ENCODE measurements at regions not wholly inside any gene's neighbourhood (a gene's known extent, or its start where the extent isn't known, plus 50 kb on each side); places are given as distances from the start of the nearest gene placed in this dataset.
"Not testable (repeated sequence)": the region's sequence is repeated elsewhere in the genome, so short reads cannot be mapped to it uniquely, and the experiment has no call there.

DNA sequence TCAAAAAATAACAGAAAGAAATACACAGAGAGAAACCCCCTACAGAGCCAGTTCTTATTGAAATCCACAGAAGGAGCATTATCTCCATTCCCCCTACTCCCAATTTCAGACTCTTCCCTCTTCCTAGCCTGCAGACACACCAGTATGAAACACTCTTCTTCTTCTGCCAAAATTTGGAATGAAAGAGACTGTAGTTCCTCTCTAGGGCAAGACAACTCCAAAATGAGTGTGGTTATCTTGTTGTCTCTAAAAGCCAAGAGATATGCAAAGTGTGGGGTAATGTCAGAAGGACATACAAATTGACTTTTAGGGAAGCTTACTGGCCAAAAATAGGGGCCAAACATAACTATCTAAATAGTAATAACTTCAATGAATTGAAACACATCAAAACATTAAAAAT, 337.1 kb upstream of the SETBP1 start:
- Histone ChIP-seq H3K27ac (replicated peaks) (no peak overlapping the region), H3K27me3 (ENCODE audit: insufficient read depth, poor library complexity, severe bottlenecking) (no peaks in the 10 kb centered on the region), H3K4me3 (replicated peaks; ENCODE audit: insufficient read depth, low read length) (no peak overlapping the region)
- DNase-seq (ENCODE audit: low read depth in 1 of 2, low spot score in 1 of 2) = no peak
- TF ChIP-seq, protein P1, sequence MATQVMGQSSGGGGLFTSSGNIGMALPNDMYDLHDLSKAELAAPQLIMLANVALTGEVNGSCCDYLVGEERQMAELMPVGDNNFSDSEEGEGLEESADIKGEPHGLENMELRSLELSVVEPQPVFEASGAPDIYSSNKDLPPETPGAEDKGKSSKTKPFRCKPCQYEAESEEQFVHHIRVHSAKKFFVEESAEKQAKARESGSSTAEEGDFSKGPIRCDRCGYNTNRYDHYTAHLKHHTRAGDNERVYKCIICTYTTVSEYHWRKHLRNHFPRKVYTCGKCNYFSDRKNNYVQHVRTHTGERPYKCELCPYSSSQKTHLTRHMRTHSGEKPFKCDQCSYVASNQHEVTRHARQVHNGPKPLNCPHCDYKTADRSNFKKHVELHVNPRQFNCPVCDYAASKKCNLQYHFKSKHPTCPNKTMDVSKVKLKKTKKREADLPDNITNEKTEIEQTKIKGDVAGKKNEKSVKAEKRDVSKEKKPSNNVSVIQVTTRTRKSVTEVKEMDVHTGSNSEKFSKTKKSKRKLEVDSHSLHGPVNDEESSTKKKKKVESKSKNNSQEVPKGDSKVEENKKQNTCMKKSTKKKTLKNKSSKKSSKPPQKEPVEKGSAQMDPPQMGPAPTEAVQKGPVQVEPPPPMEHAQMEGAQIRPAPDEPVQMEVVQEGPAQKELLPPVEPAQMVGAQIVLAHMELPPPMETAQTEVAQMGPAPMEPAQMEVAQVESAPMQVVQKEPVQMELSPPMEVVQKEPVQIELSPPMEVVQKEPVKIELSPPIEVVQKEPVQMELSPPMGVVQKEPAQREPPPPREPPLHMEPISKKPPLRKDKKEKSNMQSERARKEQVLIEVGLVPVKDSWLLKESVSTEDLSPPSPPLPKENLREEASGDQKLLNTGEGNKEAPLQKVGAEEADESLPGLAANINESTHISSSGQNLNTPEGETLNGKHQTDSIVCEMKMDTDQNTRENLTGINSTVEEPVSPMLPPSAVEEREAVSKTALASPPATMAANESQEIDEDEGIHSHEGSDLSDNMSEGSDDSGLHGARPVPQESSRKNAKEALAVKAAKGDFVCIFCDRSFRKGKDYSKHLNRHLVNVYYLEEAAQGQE (IDR thresholded peaks at IDR 0.05; ENCODE audit: insufficient replicate concordance, low read depth) = no peak
- TF ChIP-seq, protein P2, sequence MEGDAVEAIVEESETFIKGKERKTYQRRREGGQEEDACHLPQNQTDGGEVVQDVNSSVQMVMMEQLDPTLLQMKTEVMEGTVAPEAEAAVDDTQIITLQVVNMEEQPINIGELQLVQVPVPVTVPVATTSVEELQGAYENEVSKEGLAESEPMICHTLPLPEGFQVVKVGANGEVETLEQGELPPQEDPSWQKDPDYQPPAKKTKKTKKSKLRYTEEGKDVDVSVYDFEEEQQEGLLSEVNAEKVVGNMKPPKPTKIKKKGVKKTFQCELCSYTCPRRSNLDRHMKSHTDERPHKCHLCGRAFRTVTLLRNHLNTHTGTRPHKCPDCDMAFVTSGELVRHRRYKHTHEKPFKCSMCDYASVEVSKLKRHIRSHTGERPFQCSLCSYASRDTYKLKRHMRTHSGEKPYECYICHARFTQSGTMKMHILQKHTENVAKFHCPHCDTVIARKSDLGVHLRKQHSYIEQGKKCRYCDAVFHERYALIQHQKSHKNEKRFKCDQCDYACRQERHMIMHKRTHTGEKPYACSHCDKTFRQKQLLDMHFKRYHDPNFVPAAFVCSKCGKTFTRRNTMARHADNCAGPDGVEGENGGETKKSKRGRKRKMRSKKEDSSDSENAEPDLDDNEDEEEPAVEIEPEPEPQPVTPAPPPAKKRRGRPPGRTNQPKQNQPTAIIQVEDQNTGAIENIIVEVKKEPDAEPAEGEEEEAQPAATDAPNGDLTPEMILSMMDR (IDR thresholded peaks at IDR 0.05; ENCODE audit: insufficient read depth, low read length) = no peak
- TF ChIP-seq POLR2AphosphoS5 (IDR thresholded peaks at IDR 0.05; ENCODE audit: low read depth) (no peak), SPI1 (IDR thresholded peaks at IDR 0.05; ENCODE audit: borderline replicate concordance, low read depth) (no peak), GABPA (IDR thresholded peaks at IDR 0.05; ENCODE audit: low read depth) (no peak)

DNA sequence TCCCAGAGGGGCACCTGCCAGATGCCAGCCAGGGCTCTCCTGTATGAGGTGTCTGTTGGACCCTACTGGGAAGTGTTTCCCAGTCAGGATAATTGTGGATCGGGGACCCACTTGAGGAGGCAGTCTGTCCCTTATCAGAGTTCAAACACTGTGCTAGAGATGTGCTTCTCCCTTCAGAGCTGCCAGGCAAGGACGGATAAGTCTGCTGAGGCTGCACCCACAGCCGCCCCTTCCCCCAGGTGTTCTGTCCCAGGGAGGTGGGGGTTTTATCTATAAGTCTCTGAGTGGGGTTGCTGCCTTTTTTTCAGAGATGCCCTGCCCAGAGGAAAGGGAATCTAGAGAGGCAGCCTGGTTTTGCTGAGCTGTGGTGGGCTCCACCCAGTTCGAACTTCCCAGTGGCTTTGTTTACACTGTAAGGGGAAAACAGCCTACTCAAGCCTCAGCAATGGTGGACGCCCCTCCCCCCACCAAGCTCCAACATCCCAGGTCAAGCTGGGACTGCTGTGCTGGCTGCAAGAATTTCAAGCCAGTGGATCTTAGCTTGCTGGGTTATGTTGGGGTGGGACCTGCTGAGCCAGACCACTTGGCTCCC, 324.0 kb upstream of the SETBP1 start:
- DNase-seq (ENCODE audit: low read depth in 1 of 2, low spot score in 1 of 2) = no peak
- no peaks in the 10 kb centered on the region for H3K27me3 ChIP-seq (ENCODE audit: insufficient read depth, poor library complexity, severe bottlenecking)
- no peak overlapping the region for H3K27ac ChIP-seq (replicated peaks)
- TF ChIP-seq, protein P2 (IDR thresholded peaks at IDR 0.05; ENCODE audit: insufficient read depth, low read length) = no peak
- TF ChIP-seq GABPA (IDR thresholded peaks at IDR 0.05; ENCODE audit: low read depth) (no peak), POLR2AphosphoS5 (IDR thresholded peaks at IDR 0.05; ENCODE audit: low read depth) (no peak), SPI1 (IDR thresholded peaks at IDR 0.05; ENCODE audit: borderline replicate concordance, low read depth) (no peak)
- TF ChIP-seq, protein P1 (IDR thresholded peaks at IDR 0.05; ENCODE audit: insufficient replicate concordance, low read depth) = no peak
- no peak overlapping the region for H3K4me3 ChIP-seq (replicated peaks; ENCODE audit: insufficient read depth, low read length)

DNA sequence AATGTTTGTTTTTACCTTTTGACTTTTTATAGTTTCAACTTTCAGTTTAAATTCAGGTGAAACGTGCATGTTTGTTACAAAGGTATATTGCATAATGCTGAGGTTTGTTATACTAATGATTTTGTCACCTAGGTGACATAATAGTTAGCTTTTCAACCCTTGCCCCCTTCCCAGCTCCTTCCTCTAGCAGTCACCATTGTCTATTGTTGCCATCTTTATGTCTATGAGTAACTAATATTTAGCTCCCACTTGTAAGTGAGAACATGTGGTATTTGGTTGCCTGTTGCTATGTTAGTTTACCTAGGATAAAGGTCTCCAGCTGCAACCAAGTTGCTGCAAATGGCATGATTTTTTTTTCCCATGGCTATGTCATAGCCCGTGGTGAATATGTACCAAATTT, 322.3 kb upstream of the SETBP1 start:
- H3K4me3 ChIP-seq (replicated peaks; ENCODE audit: insufficient read depth, low read length) = no peak overlapping the region
- no peak for DNase-seq (ENCODE audit: low read depth in 1 of 2, low spot score in 1 of 2)
- TF ChIP-seq GABPA (IDR thresholded peaks at IDR 0.05; ENCODE audit: low read depth) (no peak), POLR2AphosphoS5 (IDR thresholded peaks at IDR 0.05; ENCODE audit: low read depth) (no peak), SPI1 (IDR thresholded peaks at IDR 0.05; ENCODE audit: borderline replicate concordance, low read depth) (no peak)
- TF ChIP-seq, protein P1 (IDR thresholded peaks at IDR 0.05; ENCODE audit: insufficient replicate concordance, low read depth) = no peak
- TF ChIP-seq, protein P2 (IDR thresholded peaks at IDR 0.05; ENCODE audit: insufficient read depth, low read length) = no peak
- no peaks in the 10 kb centered on the region for H3K27me3 ChIP-seq (ENCODE audit: insufficient read depth, poor library complexity, severe bottlenecking)
- H3K27ac ChIP-seq (replicated peaks) = no peak overlapping the region

DNA sequence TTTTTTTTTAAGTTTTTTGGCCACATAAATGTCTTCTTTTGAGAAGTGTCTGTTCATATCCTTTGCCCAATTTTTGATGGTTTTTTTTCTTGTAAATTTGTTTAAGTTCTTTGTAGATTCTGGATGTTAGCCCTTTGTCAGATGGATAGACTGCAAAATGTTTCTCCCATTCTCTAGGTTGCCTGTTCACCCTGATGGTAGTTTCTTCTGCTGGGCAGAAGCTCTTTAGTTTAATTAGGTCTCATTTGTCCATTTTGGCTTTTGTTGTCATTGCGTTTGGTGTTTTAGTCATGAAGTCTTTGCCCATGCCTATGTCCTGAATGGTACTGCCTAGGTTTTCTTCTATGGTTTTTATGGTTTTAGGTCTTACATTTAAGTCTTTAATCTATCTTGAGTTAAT, 320.9 kb upstream of the SETBP1 start:
- not testable (repeated sequence) for H3K4me3 ChIP-seq (replicated peaks; ENCODE audit: insufficient read depth, low read length); H3K27me3 ChIP-seq (ENCODE audit: insufficient read depth, poor library complexity, severe bottlenecking); DNase-seq (ENCODE audit: low read depth in 1 of 2, low spot score in 1 of 2); H3K27ac ChIP-seq (replicated peaks)

DNA sequence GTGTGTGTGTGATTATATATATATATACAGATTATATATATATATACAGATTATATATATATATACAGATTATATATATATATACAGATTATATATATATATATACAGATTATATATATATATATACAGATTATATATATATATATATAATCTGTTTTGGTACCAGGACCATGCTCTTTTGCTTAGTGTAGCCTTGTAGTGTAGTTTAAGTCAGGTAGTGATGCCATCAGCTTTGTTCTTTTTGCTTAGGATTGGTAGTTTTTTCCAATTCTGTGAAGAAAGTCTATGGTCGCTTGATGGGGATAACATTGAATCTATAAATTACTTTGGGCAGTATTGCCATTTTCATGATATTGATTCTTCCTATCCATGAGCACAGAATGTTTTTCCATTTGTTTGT, 318.5 kb upstream of the SETBP1 start:
- H3K27ac ChIP-seq (replicated peaks); H3K4me3 ChIP-seq (replicated peaks; ENCODE audit: insufficient read depth, low read length); H3K27me3 ChIP-seq (ENCODE audit: insufficient read depth, poor library complexity, severe bottlenecking); DNase-seq (ENCODE audit: low read depth in 1 of 2, low spot score in 1 of 2): not testable (repeated sequence)

Measured in HL-60 (cell line).